VCaP (cell line): ENCODE measurements at regions not wholly inside any gene's neighbourhood (a gene's known extent, or its start where the extent isn't known, plus 50 kb on each side); places are given as distances from the start of the nearest gene placed in this dataset.

ENCODE experiments used
- H3K27ac ChIP-seq: fragments of 450-650 bp; 2 replicates; pipeline ENCODE4 v1.5.1; 2017
- CTCF ChIP-seq: fragments of 450-650 bp; conservative IDR thresholded peaks from 2 replicates; pipeline ENCODE4 v1.5.1; 2017; ENCODE audit warnings: mild to moderate bottlenecking, moderate library complexity

GRCh38 chr3:161567577-161568361 lies 71.2 kb downstream of the OTOL1 start:
- no peak for TF ChIP-seq CTCF
- H3K27ac ChIP-seq = no peak overlapping the region

GRCh38 chr3:161568671-161569070 lies 72.1 kb downstream of the OTOL1 start:
- no peak for TF ChIP-seq CTCF
- no peak overlapping the region for H3K27ac ChIP-seq

GRCh38 chr3:161571951-161572350 lies 75.3 kb downstream of the OTOL1 start:
- no peak for TF ChIP-seq CTCF
- H3K27ac ChIP-seq = no peak overlapping the region

GRCh38 chr3:161573136-161573535 lies 76.5 kb downstream of the OTOL1 start:
- no peak for TF ChIP-seq CTCF
- no peak overlapping the region for H3K27ac ChIP-seq

- no peak for TF ChIP-seq CTCF
- H3K27ac ChIP-seq = no peak overlapping the region
These were observed 79.3 kb downstream of the OTOL1 start for GRCh38 chr3:161575901-161576300.

GRCh38 chr3:161576311-161576710 lies 79.7 kb downstream of the OTOL1 start:
- TF ChIP-seq CTCF = no peak
- H3K27ac ChIP-seq = no peak overlapping the region

GRCh38 chr3:161576714-161577510 lies 80.3 kb downstream of the OTOL1 start:
- TF ChIP-seq CTCF = no peak
- no peak overlapping the region for H3K27ac ChIP-seq
